Suprapubic skin (tissue), 3 donors: ENCODE measurements at regions not wholly inside any gene's neighbourhood (a gene's known extent, or its start where the extent isn't known, plus 50 kb on each side); places are given as distances from the start of the nearest gene placed in this dataset.

Experiments
- POLR2A ChIP-seq, 2 donors: fragments of 450-650 bp; IDR thresholded peaks; one replicate each; pipeline ENCODE4 v1.6.1; 2017; ENCODE audit warnings: antibody characterized with exemption in 2 of 2, mild to moderate bottlenecking in 2 of 2, moderate library complexity in 2 of 2
- TF ChIP-seq, protein P1 (sequence below), 2 donors: fragments of 200-600 bp in 1 of 2; fragments of 450-650 bp in 1 of 2; sonication (generic) in 1 of 2; IDR thresholded peaks; one replicate each; pipeline ENCODE4 v1.5.1; 2016 to 2019; ENCODE audit warnings: antibody characterized with exemption in 2 of 2, mild to moderate bottlenecking in 1 of 2, moderate library complexity in 1 of 2

DNA sequence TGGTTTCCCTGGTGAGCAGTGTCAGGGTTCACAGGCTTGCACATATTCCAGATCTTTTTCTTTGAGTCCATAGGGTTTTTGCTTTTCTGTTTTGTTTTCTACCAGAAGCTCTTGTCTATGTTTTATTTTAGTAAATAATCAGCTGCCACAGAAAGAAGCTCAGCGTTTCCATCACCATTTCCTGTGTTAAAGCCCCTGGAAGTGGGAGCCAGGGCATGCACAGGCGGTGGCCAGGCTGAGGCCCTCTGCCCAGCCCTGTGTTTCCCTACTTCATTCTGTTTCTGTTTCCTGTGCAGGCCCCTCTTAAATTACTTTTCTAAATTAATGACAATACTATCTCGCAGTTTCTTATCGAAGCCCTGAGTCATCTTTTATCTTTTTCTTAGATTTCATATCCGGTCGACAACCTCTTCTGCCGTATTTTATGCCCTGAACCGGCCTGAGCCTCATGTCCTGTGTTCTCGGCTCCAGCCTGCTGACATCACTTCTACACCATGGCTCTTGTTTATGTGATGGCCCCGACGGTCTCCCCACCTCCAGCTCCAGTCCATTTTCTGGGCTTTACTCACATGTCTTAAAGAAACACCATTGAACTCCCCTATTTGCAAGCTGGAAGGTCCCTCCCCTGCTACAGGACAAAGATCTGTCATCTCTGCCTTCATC lies 442.2 kb downstream of the TCERG1L start:
- TF ChIP-seq, protein P1, sequence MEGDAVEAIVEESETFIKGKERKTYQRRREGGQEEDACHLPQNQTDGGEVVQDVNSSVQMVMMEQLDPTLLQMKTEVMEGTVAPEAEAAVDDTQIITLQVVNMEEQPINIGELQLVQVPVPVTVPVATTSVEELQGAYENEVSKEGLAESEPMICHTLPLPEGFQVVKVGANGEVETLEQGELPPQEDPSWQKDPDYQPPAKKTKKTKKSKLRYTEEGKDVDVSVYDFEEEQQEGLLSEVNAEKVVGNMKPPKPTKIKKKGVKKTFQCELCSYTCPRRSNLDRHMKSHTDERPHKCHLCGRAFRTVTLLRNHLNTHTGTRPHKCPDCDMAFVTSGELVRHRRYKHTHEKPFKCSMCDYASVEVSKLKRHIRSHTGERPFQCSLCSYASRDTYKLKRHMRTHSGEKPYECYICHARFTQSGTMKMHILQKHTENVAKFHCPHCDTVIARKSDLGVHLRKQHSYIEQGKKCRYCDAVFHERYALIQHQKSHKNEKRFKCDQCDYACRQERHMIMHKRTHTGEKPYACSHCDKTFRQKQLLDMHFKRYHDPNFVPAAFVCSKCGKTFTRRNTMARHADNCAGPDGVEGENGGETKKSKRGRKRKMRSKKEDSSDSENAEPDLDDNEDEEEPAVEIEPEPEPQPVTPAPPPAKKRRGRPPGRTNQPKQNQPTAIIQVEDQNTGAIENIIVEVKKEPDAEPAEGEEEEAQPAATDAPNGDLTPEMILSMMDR (IDR thresholded peaks at IDR 0.05) = no peak
- no peak for TF ChIP-seq POLR2A (IDR thresholded peaks at IDR 0.05)
